Activated CD8-positive, alpha-beta memory T cell treated with anti-CD3 and anti-CD28 coated beads, Interleukin-2, amount 10 ng/mL, durations not matched to agents 7 days and 5 days (primary cell): ENCODE measurements at regions not wholly inside any gene's neighbourhood (a gene's known extent, or its start where the extent isn't known, plus 50 kb on each side); places are given as distances from the start of the nearest gene placed in this dataset.

Experiments used
- ATAC-seq: fragments of 150-1000 bp; cut with Tn5 transposase; one replicate; pipeline ENCODE4 v1.10.0; 2021; ENCODE audit warnings: moderate library complexity
- CTCF ChIA-PET: fragments of 350-600 bp; sonication (Branson Sonifier 250); formaldehyde crosslinking; loops from one replicate; lab custom pipeline; 2021; ENCODE audit warnings: antibody characterized with exemption; lab: Charles Lee
- DNase-seq: peaks from one replicate; pipeline ENCODE4 v3.0.0-alpha.2; 2020
- H3K27ac Mint-ChIP-seq: one replicate; pipeline ENCODE4 v1.8.0; 2021; ENCODE audit warnings: mild to moderate bottlenecking, mixed read lengths
- H3K27me3 Mint-ChIP-seq: one replicate; pipeline ENCODE4 v1.8.0; 2021; ENCODE audit warnings: mixed read lengths
- H3K36me3 Mint-ChIP-seq: one replicate; pipeline ENCODE4 v1.8.0; 2021; ENCODE audit warnings: mild to moderate bottlenecking, mixed read lengths
- H3K4me1 Mint-ChIP-seq: one replicate; pipeline ENCODE4 v1.8.0; 2021; ENCODE audit warnings: mixed read lengths
- H3K4me3 Mint-ChIP-seq: one replicate; pipeline ENCODE4 v1.8.0; 2021; ENCODE audit warnings: mild to moderate bottlenecking, moderate library complexity, mixed read lengths
- H3K9me3 Mint-ChIP-seq: one replicate; pipeline ENCODE4 v1.8.0; 2022; ENCODE audit warnings: low read depth, mixed read lengths

- DNase-seq (no peak), ATAC-seq (no peak)
- H3K9me3 Mint-ChIP-seq: no peaks in the 10 kb centered on the region
- H3K4me3 Mint-ChIP-seq: no peak overlapping the region
- no peak overlapping the region for H3K27ac Mint-ChIP-seq
- H3K27me3 Mint-ChIP-seq: no peaks in the 10 kb centered on the region
- H3K36me3 Mint-ChIP-seq: no peaks in the 10 kb centered on the region
- H3K4me1 Mint-ChIP-seq: peaks cover 7% of the 10 kb centered on the region
- CTCF ChIA-PET: no interaction called here
Measured at GRCh38 chr20:63104312-63105181, 97.8 kb upstream of the BHLHE23 start.

- H3K27ac Mint-ChIP-seq: no peak overlapping the region
- CTCF ChIA-PET: interaction anchor here (1.1 kb wide), 1 partner anchor 184 kb away, joined by 3 read pairs; no protein-coding TSS in a partner anchor
- no peaks in the 10 kb centered on the region for H3K36me3 Mint-ChIP-seq
- H3K27me3 Mint-ChIP-seq: no peaks in the 10 kb centered on the region
- no peaks in the 10 kb centered on the region for H3K9me3 Mint-ChIP-seq
- H3K4me3 Mint-ChIP-seq: no peak overlapping the region
- ATAC-seq: no peak
- peaks cover 7% of the 10 kb centered on the region for H3K4me1 Mint-ChIP-seq
- DNase-seq: no peak
Measured at GRCh38 chr20:63103402-63104311, 96.9 kb upstream of the BHLHE23 start.

- H3K4me3 Mint-ChIP-seq: peak overlapping the region; percentile 74
- DNase-seq (peak; percentile 80), ATAC-seq (peak; percentile 65)
- no peaks in the 10 kb centered on the region for H3K27me3 Mint-ChIP-seq
- CTCF ChIA-PET: interaction anchor here (1.0 to 1.1 kb wide), 2 partner anchors 31 to 183 kb away, joined by 3 read pairs; no protein-coding TSS in a partner anchor
- H3K9me3 Mint-ChIP-seq: no peaks in the 10 kb centered on the region
- H3K27ac Mint-ChIP-seq: peak overlapping the region; percentile 82
- peaks cover 7% of the 10 kb centered on the region for H3K4me1 Mint-ChIP-seq
- no peaks in the 10 kb centered on the region for H3K36me3 Mint-ChIP-seq
Measured at GRCh38 chr20:63102721-63103375, 96.1 kb upstream of the BHLHE23 start.

- peaks cover 7% of the 10 kb centered on the region for H3K4me1 Mint-ChIP-seq
- ATAC-seq (peak; percentile 81), DNase-seq (peak; percentile 77)
- peak overlapping the region; percentile 75 for H3K4me3 Mint-ChIP-seq
- no peaks in the 10 kb centered on the region for H3K27me3 Mint-ChIP-seq
- H3K9me3 Mint-ChIP-seq: no peaks in the 10 kb centered on the region
- H3K27ac Mint-ChIP-seq: peak overlapping the region; percentile 76
- CTCF ChIA-PET: interaction anchor here (1.0 to 1.6 kb wide), 2 partner anchors 31 to 46 kb away, joined by 3 to 5 read pairs; no protein-coding TSS in a partner anchor
- no peaks in the 10 kb centered on the region for H3K36me3 Mint-ChIP-seq
Measured at GRCh38 chr20:63101781-63102720, 95.3 kb upstream of the BHLHE23 start.

GRCh38 chr20:63100926-63101699, 94.3 kb upstream of the BHLHE23 start:
- Mint-ChIP-seq H3K4me1 (peaks cover 7% of the 10 kb centered on the region), H3K36me3 (no peaks in the 10 kb centered on the region), H3K27me3 (no peaks in the 10 kb centered on the region), H3K27ac (no peak overlapping the region), H3K9me3 (no peaks in the 10 kb centered on the region), H3K4me3 (peak overlapping the region; percentile 75)
- no peak for ATAC-seq
- no peak for DNase-seq
- CTCF ChIA-PET: interaction anchor here (1.6 kb wide), 1 partner anchor 45 kb away, joined by 5 read pairs; no protein-coding TSS in a partner anchor

- no peak overlapping the region for H3K27ac Mint-ChIP-seq
- H3K9me3 Mint-ChIP-seq: no peaks in the 10 kb centered on the region
- H3K4me3 Mint-ChIP-seq: no peak overlapping the region
- CTCF ChIA-PET: interaction anchor here (1.6 kb wide), 1 partner anchor 44 kb away, joined by 5 read pairs; no protein-coding TSS in a partner anchor
- H3K36me3 Mint-ChIP-seq: no peaks in the 10 kb centered on the region
- no peaks in the 10 kb centered on the region for H3K27me3 Mint-ChIP-seq
- ATAC-seq (no peak), DNase-seq (no peak)
- H3K4me1 Mint-ChIP-seq: peaks cover 7% of the 10 kb centered on the region
Measured at GRCh38 chr20:63100174-63100925, 93.6 kb upstream of the BHLHE23 start.

GRCh38 chr20:63099456-63100173, 92.9 kb upstream of the BHLHE23 start:
- H3K36me3 Mint-ChIP-seq: no peaks in the 10 kb centered on the region
- H3K4me1 Mint-ChIP-seq: peaks cover 7% of the 10 kb centered on the region
- CTCF ChIA-PET: no interaction called here
- H3K9me3 Mint-ChIP-seq: no peaks in the 10 kb centered on the region
- DNase-seq (no peak), ATAC-seq (no peak)
- no peak overlapping the region for H3K27ac Mint-ChIP-seq
- H3K27me3 Mint-ChIP-seq: no peaks in the 10 kb centered on the region
- no peak overlapping the region for H3K4me3 Mint-ChIP-seq

GRCh38 chr20:63098195-63098810, 91.5 kb upstream of the BHLHE23 start:
- H3K27me3 Mint-ChIP-seq: no peaks in the 10 kb centered on the region
- DNase-seq: no peak
- no peak for ATAC-seq
- peaks cover 7% of the 10 kb centered on the region for H3K4me1 Mint-ChIP-seq
- H3K36me3 Mint-ChIP-seq: no peaks in the 10 kb centered on the region
- no peaks in the 10 kb centered on the region for H3K9me3 Mint-ChIP-seq
- H3K4me3 Mint-ChIP-seq: no peak overlapping the region
- CTCF ChIA-PET: no interaction called here
- no peak overlapping the region for H3K27ac Mint-ChIP-seq

- DNase-seq (no peak), ATAC-seq (no peak)
- no peaks in the 10 kb centered on the region for H3K9me3 Mint-ChIP-seq
- no peak overlapping the region for H3K27ac Mint-ChIP-seq
- no peaks in the 10 kb centered on the region for H3K27me3 Mint-ChIP-seq
- H3K4me1 Mint-ChIP-seq: peaks cover 5% of the 10 kb centered on the region
- CTCF ChIA-PET: no interaction called here
- H3K4me3 Mint-ChIP-seq: no peak overlapping the region
- H3K36me3 Mint-ChIP-seq: no peaks in the 10 kb centered on the region
Measured at GRCh38 chr20:63097336-63097831, 90.6 kb upstream of the BHLHE23 start.

- no peaks in the 10 kb centered on the region for H3K36me3 Mint-ChIP-seq
- ATAC-seq: peak; percentile 39
Measured at GRCh38 chr20:63096681-63097335, 90.0 kb upstream of the BHLHE23 start.

More at GRCh38 chr20:63096681-63097335, 90.0 kb upstream of the BHLHE23 start:
- Mint-ChIP-seq H3K9me3 (no peaks in the 10 kb centered on the region), H3K4me3 (no peak overlapping the region), H3K27me3 (no peaks in the 10 kb centered on the region), H3K27ac (no peak overlapping the region), H3K4me1 (peaks cover 3% of the 10 kb centered on the region)
- no peak for DNase-seq
- CTCF ChIA-PET: no interaction called here
